Prostate gland (tissue), 2 donors: ENCODE measurements at regions not wholly inside any gene's neighbourhood (a gene's known extent, or its start where the extent isn't known, plus 50 kb on each side); places are given as distances from the start of the nearest gene placed in this dataset.

Source experiments
- DNase-seq: peaks from one replicate; pipeline ENCODE4 v3.0.0-alpha.2; 2019; ENCODE audit warnings: low spot score
- H3K27ac ChIP-seq, 2 donors: fragments of 200-600 bp; sonication (generic); 2 replicates each; pipeline ENCODE4 v1.5.1; 2017 to 2019
- H3K27me3 ChIP-seq: fragments of 200-600 bp; sonication (generic); replicated peaks from 2 replicates; pipeline ENCODE4 v1.5.1; 2019; ENCODE audit not compliant: insufficient read depth
- H3K36me3 ChIP-seq, 2 donors: fragments of 200-600 bp; sonication (generic); 1 replicate in 1 of 2; 2 replicates in 1 of 2; pipeline versions ENCODE4 v1.5.1 to v1.8.1; 2017 to 2019
- H3K4me1 ChIP-seq: fragments of 200-600 bp; sonication (generic); replicated peaks from 2 replicates; pipeline ENCODE4 v1.5.1; 2019
- H3K4me3 ChIP-seq, 2 donors: fragments of 200-600 bp; sonication (generic); 2 replicates each; pipeline ENCODE4 v1.5.1; 2017 to 2019
- H3K9me3 ChIP-seq: fragments of 200-600 bp; sonication (generic); 2 replicates; pipeline ENCODE4 v1.5.1; 2017
- POLR2A ChIP-seq: fragments of 450-650 bp; IDR thresholded peaks from one replicate; pipeline ENCODE4 v1.6.1; 2016; ENCODE audit warnings: antibody characterized with exemption, mild to moderate bottlenecking
- POLR2AphosphoS5 ChIP-seq: sonication (generic); formaldehyde crosslinking; IDR thresholded peaks from one replicate; pipeline ENCODE4 v1.6.1; 2017; ENCODE audit warnings: antibody characterized with exemption
- WGBS: methylation state at CpG from one replicate; pipeline ENCODE4 v1.1.5; 2018; 5-methylcytosine and 5-hydroxymethylcytosine counted together
- intact Hi-C: fragments of 100-400 bp; cut with DNase I; formaldehyde crosslinking; loops from one replicate; pipeline ENCODE4 v1.14.2; 2022
- TF ChIP-seq, protein P1 (sequence below), 4 experiments: fragments of 200-600 bp in 2 of 4; fragments of 450-650 bp in 2 of 4; sonication (generic) in 2 of 4; IDR thresholded peaks; 1 replicate in 3 of 4; 2 replicates in 1 of 4; pipeline ENCODE4 v1.5.1; 2016 to 2019; ENCODE audit warnings: antibody characterized with exemption in 4 of 4, mild to moderate bottlenecking in 2 of 4, moderate library complexity in 2 of 4

DNA sequence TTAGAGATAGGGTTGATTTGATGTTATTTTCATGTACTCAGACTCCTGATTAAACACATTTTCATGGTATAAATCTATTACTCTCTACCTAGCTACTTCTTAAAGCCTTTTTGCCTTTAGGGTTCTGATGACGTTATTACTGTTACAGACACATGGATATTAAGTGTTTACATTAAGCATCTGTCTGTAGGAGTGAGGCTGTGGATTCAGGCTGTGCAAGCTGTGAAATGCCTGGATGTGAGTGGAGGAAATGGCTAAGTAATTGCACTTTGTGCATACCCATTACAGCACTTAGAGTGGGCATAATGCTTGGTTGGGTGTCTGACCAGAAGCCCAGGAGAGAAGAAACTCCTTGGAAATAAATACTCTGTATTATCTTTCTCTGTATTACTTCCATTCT, 186.8 kb downstream of the SNX18 start:
- TF ChIP-seq, protein P1, sequence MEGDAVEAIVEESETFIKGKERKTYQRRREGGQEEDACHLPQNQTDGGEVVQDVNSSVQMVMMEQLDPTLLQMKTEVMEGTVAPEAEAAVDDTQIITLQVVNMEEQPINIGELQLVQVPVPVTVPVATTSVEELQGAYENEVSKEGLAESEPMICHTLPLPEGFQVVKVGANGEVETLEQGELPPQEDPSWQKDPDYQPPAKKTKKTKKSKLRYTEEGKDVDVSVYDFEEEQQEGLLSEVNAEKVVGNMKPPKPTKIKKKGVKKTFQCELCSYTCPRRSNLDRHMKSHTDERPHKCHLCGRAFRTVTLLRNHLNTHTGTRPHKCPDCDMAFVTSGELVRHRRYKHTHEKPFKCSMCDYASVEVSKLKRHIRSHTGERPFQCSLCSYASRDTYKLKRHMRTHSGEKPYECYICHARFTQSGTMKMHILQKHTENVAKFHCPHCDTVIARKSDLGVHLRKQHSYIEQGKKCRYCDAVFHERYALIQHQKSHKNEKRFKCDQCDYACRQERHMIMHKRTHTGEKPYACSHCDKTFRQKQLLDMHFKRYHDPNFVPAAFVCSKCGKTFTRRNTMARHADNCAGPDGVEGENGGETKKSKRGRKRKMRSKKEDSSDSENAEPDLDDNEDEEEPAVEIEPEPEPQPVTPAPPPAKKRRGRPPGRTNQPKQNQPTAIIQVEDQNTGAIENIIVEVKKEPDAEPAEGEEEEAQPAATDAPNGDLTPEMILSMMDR (IDR thresholded peaks at IDR 0.05): no peak
- TF ChIP-seq POLR2AphosphoS5: no peak
- no peak for TF ChIP-seq POLR2A
- Histone ChIP-seq H3K4me3 (no peak overlapping the region), H3K27me3 (no peaks in the 10 kb centered on the region), H3K9me3 (no peaks in the 10 kb centered on the region), H3K4me1 (no peaks in the 10 kb centered on the region), H3K36me3 (no peaks in the 10 kb centered on the region), H3K27ac (no peak overlapping the region)
- 70% methylated on average over 1 of the region's 1 CpG for WGBS
- no peak for DNase-seq
- intact Hi-C loops: no loop called here

DNA sequence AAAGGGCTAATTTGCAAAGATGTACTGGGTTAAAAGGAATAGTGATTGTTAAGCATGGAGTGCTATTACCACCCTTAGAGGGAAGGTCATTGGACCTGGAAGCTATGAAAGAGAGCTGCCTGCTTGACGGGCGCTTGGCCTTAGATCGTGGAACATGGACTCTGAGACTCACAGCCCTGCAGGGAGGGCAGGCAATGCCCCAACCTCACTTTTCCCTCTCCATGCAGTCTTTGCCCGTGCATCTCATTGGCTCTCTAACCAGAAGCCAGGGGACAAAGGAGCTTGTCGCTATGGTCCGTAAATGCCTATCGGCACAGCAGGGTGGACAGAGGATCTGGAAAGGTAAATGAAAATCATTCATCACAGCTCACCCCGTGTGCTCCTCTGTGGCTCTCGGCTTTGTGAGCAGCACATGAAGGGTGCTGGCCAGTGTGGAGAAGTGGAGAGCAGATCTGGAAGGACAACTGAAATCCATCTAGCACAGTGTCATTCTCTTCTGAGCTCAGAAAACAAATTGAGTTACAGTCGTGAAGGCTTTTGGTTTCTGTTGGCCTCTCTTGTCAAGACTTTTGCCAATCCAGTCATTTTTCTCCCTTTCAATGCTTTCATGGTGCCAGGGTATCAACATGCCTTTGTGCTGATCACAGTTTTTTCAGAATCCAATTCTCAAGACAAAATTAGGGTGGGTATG, 186.2 kb downstream of the SNX18 start:
- H3K36me3 ChIP-seq: no peaks in the 10 kb centered on the region
- no peak for DNase-seq
- H3K4me3 ChIP-seq: no peak overlapping the region
- H3K9me3 ChIP-seq: no peaks in the 10 kb centered on the region
- WGBS: 70% methylated on average over 10 of the region's 10 CpGs
- H3K27me3 ChIP-seq: no peaks in the 10 kb centered on the region
- H3K27ac ChIP-seq: no peak overlapping the region
- TF ChIP-seq, protein P1 (IDR thresholded peaks at IDR 0.05): no peak
- TF ChIP-seq POLR2A: no peak
- intact Hi-C loops: no loop called here
- H3K4me1 ChIP-seq: no peaks in the 10 kb centered on the region

DNA sequence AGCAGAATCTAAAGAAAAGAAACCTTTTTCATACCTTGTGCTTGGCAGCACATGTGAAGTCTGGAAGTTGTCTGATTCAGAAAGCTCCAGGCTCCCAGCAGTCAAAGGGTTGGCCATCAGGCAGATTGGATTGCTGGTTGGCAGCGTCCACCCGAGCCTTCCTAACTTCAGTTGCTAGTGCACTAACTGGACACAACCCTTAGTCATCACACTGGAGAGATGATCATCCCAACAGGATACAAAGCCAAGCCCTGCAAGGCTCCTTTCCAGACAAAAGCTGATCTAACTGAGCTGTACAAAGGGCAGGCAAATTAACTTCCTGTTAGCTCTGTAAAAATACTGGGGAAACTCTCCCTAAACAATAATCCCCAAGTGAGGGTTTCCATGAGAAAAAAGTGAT, 185.6 kb downstream of the SNX18 start:
- WGBS: 30% methylated on average over 2 of the region's 2 CpGs
- Histone ChIP-seq H3K27me3 (no peaks in the 10 kb centered on the region), H3K4me3 (no peak overlapping the region), H3K36me3 (no peaks in the 10 kb centered on the region), H3K9me3 (no peaks in the 10 kb centered on the region), H3K4me1 (no peaks in the 10 kb centered on the region), H3K27ac (no peak overlapping the region)
- TF ChIP-seq POLR2A: no peak
- DNase-seq: no peak
- intact Hi-C loops: no loop called here

- Histone ChIP-seq H3K4me3 (no peak overlapping the region), H3K27ac (no peak overlapping the region), H3K4me1 (no peaks in the 10 kb centered on the region), H3K27me3 (no peaks in the 10 kb centered on the region), H3K9me3 (no peaks in the 10 kb centered on the region), H3K36me3 (no peaks in the 10 kb centered on the region)
- no peak for DNase-seq
- WGBS: 56% methylated on average over 1 of the region's 1 CpG
- intact Hi-C loops: no loop called here
- TF ChIP-seq POLR2AphosphoS5: no peak
- TF ChIP-seq, protein P1 (IDR thresholded peaks at IDR 0.05): no peak
These were observed 184.9 kb downstream of the SNX18 start for GRCh38 chr5:54702470-54702869.

DNA sequence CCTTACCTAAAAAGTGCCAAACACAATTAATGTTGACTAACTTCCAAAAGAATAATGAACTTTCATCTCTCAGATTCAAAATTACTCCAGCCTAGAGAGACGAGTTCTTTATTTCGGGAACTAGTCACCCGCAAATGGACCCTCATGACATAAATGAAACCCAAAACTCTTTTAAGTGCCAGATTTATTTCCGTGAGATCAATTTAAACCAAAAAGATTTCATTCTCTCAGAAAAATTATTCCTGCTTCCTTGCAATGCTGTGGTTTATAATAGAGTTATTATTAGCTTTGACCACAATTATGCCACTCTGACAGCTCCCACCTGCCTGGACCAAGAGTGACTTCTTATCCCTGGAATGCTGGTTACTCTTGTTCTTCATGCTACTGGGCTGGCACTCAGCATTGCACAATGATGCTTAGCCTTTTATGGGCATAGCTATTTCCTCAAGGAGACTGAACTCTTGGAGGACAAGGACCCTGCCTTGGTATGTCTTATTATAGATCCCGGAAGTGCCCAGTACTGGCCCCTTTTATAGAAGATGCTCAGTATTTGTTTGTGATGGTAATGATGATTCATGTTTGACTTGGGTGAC, 183.5 kb downstream of the SNX18 start:
- intact Hi-C loops: no loop called here
- Histone ChIP-seq H3K27me3 (no peaks in the 10 kb centered on the region), H3K4me3 (no peak overlapping the region), H3K4me1 (no peaks in the 10 kb centered on the region), H3K27ac (no peak overlapping the region), H3K9me3 (no peaks in the 10 kb centered on the region), H3K36me3 (no peaks in the 10 kb centered on the region)
- no peak for TF ChIP-seq POLR2A
- peak; percentile 55 for TF ChIP-seq POLR2AphosphoS5
- no peak for DNase-seq
- 61% methylated on average over 5 of the region's 5 CpGs for whole genome bisulfite sequencing

DNA sequence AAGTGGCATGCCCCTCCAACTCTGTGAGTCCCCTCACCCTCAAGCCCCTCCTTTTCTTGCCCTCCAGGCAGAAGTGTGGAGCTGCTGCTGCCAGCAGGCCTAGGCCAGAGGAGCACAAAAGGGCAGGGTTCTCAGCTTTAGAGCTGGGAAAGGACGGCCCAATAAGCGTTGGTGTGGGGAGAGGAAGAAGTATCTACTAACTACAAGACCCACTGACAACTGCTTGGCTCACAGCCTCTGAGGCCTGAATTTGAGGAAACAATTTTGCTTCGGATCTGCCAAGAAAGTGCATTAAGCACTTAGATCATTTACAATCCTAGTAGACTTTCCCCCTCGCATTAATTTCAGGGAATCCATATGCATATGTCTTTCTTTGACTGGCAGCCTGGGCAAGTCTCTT, 179.4 kb downstream of the SNX18 start:
- Histone ChIP-seq H3K36me3 (no peaks in the 10 kb centered on the region), H3K9me3 (no peaks in the 10 kb centered on the region), H3K27me3 (no peaks in the 10 kb centered on the region), H3K4me1 (no peaks in the 10 kb centered on the region), H3K27ac (no peak overlapping the region), H3K4me3 (no peak overlapping the region)
- TF ChIP-seq, protein P1 (IDR thresholded peaks at IDR 0.05): no peak
- TF ChIP-seq POLR2AphosphoS5 (no peak), POLR2A (no peak)
- WGBS: 32% methylated on average over 4 of the region's 4 CpGs
- intact Hi-C loops: no loop called here
- DNase-seq: no peak
